AG09309 (cell line): ENCODE measurements at regions not wholly inside any gene's neighbourhood (a gene's known extent, or its start where the extent isn't known, plus 50 kb on each side); places are given as distances from the start of the nearest gene placed in this dataset.

Experiments
- DNase-seq: peaks from one replicate; pipeline ENCODE4 v3.0.0-alpha.2; 2010; ENCODE audit warnings: low read depth
- H3K4me3 ChIP-seq: 2 replicates; pipeline ENCODE4 v1.5.1; 2011; ENCODE audit warnings: mild to moderate bottlenecking, low read depth, low read length, moderate library complexity; ENCODE audit not compliant: control insufficient read depth
- CTCF ChIP-seq: IDR thresholded peaks from 2 replicates; pipeline ENCODE4 v1.5.1; 2011; ENCODE audit warnings: mild to moderate bottlenecking, low read depth, low read length, inconsistent platforms; ENCODE audit not compliant: insufficient read depth, control insufficient read depth; ENCODE audit errors: missing control alignments

GRCh38 chr3:144521131-144521530 lies 549.5 kb downstream of the DIPK2A start:
- no peak for DNase-seq

GRCh38 chr3:144522456-144522855 lies 550.8 kb downstream of the DIPK2A start:
- no peak for DNase-seq
- TF ChIP-seq CTCF = no peak
- H3K4me3 ChIP-seq = no peak overlapping the region

More at GRCh38 chr3:144521131-144521530, 549.5 kb downstream of the DIPK2A start:
- no peak overlapping the region for H3K4me3 ChIP-seq
- TF ChIP-seq CTCF = no peak

GRCh38 chr3:144523396-144523795 lies 551.8 kb downstream of the DIPK2A start:
- H3K4me3 ChIP-seq = no peak overlapping the region
- DNase-seq = no peak
- no peak for TF ChIP-seq CTCF

- no peak for TF ChIP-seq CTCF
- H3K4me3 ChIP-seq = no peak overlapping the region
- DNase-seq = no peak
Measured at GRCh38 chr3:144524531-144524930, 552.9 kb downstream of the DIPK2A start.

- no peak for TF ChIP-seq CTCF
- no peak for DNase-seq
Measured at GRCh38 chr3:144529566-144529965, 557.9 kb downstream of the DIPK2A start.

GRCh38 chr3:144544871-144545270 lies 573.2 kb downstream of the DIPK2A start:
- DNase-seq = no peak
- no peak for TF ChIP-seq CTCF
- no peak overlapping the region for H3K4me3 ChIP-seq

More at GRCh38 chr3:144529566-144529965, 557.9 kb downstream of the DIPK2A start:
- H3K4me3 ChIP-seq = no peak overlapping the region

GRCh38 chr3:144546539-144546938 lies 574.9 kb downstream of the DIPK2A start:
- DNase-seq = no peak

More at GRCh38 chr3:144546539-144546938, 574.9 kb downstream of the DIPK2A start:
- H3K4me3 ChIP-seq = no peak overlapping the region
- no peak for TF ChIP-seq CTCF
